HFFc6 (cell line): ENCODE measurements at regions not wholly inside any gene's neighbourhood (a gene's known extent, or its start where the extent isn't known, plus 50 kb on each side); places are given as distances from the start of the nearest gene placed in this dataset.

ENCODE experiments used
- DNase-seq: peaks from one replicate; pipeline ENCODE4 v3.0.0-alpha.2; 2018
- H3K27ac Mint-ChIP-seq: 2 replicates; pipeline ENCODE4 v1.8.0; 2020; ENCODE audit warnings: mild to moderate bottlenecking, mixed read lengths
- H3K27me3 Mint-ChIP-seq: 2 replicates; pipeline ENCODE4 v1.8.0; 2021; ENCODE audit warnings: mild to moderate bottlenecking, moderate library complexity, mixed read lengths; ENCODE audit not compliant: insufficient read depth
- H3K36me3 Mint-ChIP-seq: 2 replicates; pipeline ENCODE4 v1.8.0; 2021; ENCODE audit warnings: low read depth, mixed read lengths
- H3K4me1 Mint-ChIP-seq: 2 replicates; pipeline ENCODE4 v1.8.0; 2020; ENCODE audit warnings: low read depth, mixed read lengths
- H3K4me3 Mint-ChIP-seq: 2 replicates; pipeline ENCODE4 v1.8.0; 2020; ENCODE audit warnings: mild to moderate bottlenecking, moderate library complexity, mixed read lengths
- H3K9me3 Mint-ChIP-seq: 2 replicates; pipeline ENCODE4 v1.8.0; 2020; ENCODE audit warnings: mild to moderate bottlenecking, mixed read lengths
- CTCF ChIP-seq: fragments of 200-600 bp; sonication (generic); IDR thresholded peaks from 2 replicates; pipeline ENCODE4 v1.5.0; 2021; ENCODE audit warnings: antibody characterized with exemption, mild to moderate bottlenecking

DNA sequence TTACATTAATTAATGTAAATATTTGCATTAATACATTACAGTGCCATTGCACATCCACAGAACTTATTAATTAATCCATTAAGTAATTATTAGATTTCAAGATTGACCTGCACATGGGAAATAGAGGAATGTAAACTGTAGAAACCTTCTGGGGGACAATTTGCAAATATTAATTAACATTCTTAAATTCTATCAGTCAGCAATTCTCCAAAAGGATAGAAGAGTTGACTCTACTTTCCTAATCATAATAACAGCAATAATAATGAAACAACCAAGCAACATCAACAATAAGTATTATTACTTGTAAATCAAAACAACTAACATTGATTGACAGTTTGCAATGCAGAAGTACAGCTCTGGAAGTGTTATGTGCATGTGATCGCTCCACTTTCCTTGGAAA is 281.6 kb upstream of the CRIM1 start:
- Mint-ChIP-seq H3K27me3 (peaks cover 1% of the 10 kb centered on the region; the same call in 1 of the 2 replicates), H3K27ac (no peak overlapping the region), H3K4me3 (no peak overlapping the region), H3K9me3 (no peaks in the 10 kb centered on the region), H3K4me1 (no peaks in the 10 kb centered on the region), H3K36me3 (no peaks in the 10 kb centered on the region)
- TF ChIP-seq CTCF = no peak
- DNase-seq = no peak

- no peak for TF ChIP-seq CTCF
- Mint-ChIP-seq H3K27ac (no peak overlapping the region), H3K4me3 (no peak overlapping the region), H3K27me3 (no peaks in the 10 kb centered on the region), H3K36me3 (no peaks in the 10 kb centered on the region), H3K4me1 (no peaks in the 10 kb centered on the region), H3K9me3 (no peaks in the 10 kb centered on the region)
- DNase-seq = no peak
These were observed 283.9 kb upstream of the CRIM1 start for GRCh38 chr2:36071698-36072097.

GRCh38 chr2:36069074-36069473 is 286.5 kb upstream of the CRIM1 start:
- no peaks in the 10 kb centered on the region for H3K4me1 Mint-ChIP-seq
- H3K36me3 Mint-ChIP-seq = no peaks in the 10 kb centered on the region

GRCh38 chr2:36068086-36068485 is 287.5 kb upstream of the CRIM1 start:
- H3K27me3 Mint-ChIP-seq = no peaks in the 10 kb centered on the region
- no peak overlapping the region for H3K27ac Mint-ChIP-seq
- DNase-seq = no peak
- no peaks in the 10 kb centered on the region for H3K36me3 Mint-ChIP-seq
- no peak overlapping the region for H3K4me3 Mint-ChIP-seq
- no peaks in the 10 kb centered on the region for H3K9me3 Mint-ChIP-seq
- H3K4me1 Mint-ChIP-seq = no peaks in the 10 kb centered on the region
- TF ChIP-seq CTCF = no peak

More at GRCh38 chr2:36069074-36069473, 286.5 kb upstream of the CRIM1 start:
- H3K27ac Mint-ChIP-seq = no peak overlapping the region
- no peaks in the 10 kb centered on the region for H3K9me3 Mint-ChIP-seq
- no peaks in the 10 kb centered on the region for H3K27me3 Mint-ChIP-seq
- H3K4me3 Mint-ChIP-seq = no peak overlapping the region
- no peak for TF ChIP-seq CTCF
- no peak for DNase-seq

DNA sequence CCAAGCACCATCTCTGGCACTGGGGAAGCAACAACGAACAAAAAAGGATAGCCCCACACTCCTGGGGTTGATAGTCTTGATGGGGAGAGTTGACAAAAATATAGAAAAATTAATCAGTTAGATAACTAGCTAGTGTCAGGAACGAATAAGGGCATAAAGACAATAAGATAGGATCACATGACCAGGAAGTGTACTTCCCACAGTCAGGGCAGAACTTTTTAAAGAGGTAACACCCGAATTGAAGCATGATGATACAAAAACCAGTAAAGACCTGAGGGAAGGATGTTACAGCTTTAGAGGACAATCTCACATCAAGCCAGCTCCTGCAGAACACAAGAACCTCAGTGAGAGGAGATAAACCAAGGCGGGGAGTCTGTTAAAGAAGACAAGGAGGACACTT is 295.4 kb upstream of the CRIM1 start:
- Mint-ChIP-seq H3K36me3 (no peaks in the 10 kb centered on the region), H3K9me3 (no peaks in the 10 kb centered on the region), H3K4me1 (no peaks in the 10 kb centered on the region), H3K27ac (no peak overlapping the region), H3K4me3 (no peak overlapping the region), H3K27me3 (peaks cover 1% of the 10 kb centered on the region)
- DNase-seq = no peak
- TF ChIP-seq CTCF = no peak

GRCh38 chr2:36059691-36060090 is 295.9 kb upstream of the CRIM1 start:
- no peak overlapping the region for H3K27ac Mint-ChIP-seq
- TF ChIP-seq CTCF = no peak
- no peaks in the 10 kb centered on the region for H3K36me3 Mint-ChIP-seq
- H3K27me3 Mint-ChIP-seq = peaks cover 1% of the 10 kb centered on the region
- DNase-seq = no peak
- H3K9me3 Mint-ChIP-seq = no peaks in the 10 kb centered on the region
- no peaks in the 10 kb centered on the region for H3K4me1 Mint-ChIP-seq
- H3K4me3 Mint-ChIP-seq = no peak overlapping the region
